NCI-H2107 treated with DMSO at 0.1 percent for 48 hours (cell line): ENCODE measurements at regions not wholly inside any gene's neighbourhood (a gene's known extent, or its start where the extent isn't known, plus 50 kb on each side); places are given as distances from the start of the nearest gene placed in this dataset.

Experiments
- DNase-seq: peaks from one replicate; lab custom pipeline; 2025; ENCODE audit not compliant: unreplicated experiment; lab: John Stamatoyannopoulos, UW

- no peak for DNase-seq
Observed at GRCh38 chr20:51104960-51105920, 82.3 kb upstream of the KCNG1 start.

- no peak for DNase-seq
Observed at GRCh38 chr20:51100617-51101016, 77.7 kb upstream of the KCNG1 start.

- no peak for DNase-seq
Observed at GRCh38 chr20:51098284-51098810, 75.4 kb upstream of the KCNG1 start.

- no peak for DNase-seq
Observed at GRCh38 chr20:51097351-51098120, 74.6 kb upstream of the KCNG1 start.

GRCh38 chr20:51096582-51097267 lies 73.8 kb upstream of the KCNG1 start:
- DNase-seq: no peak

- DNase-seq: no peak
Observed at GRCh38 chr20:51095633-51096521, 73.0 kb upstream of the KCNG1 start.

- no peak for DNase-seq
Observed at GRCh38 chr20:51094221-51094620, 71.3 kb upstream of the KCNG1 start.

- DNase-seq: no peak
Observed at GRCh38 chr20:51093240-51093763, 70.4 kb upstream of the KCNG1 start.

GRCh38 chr20:51092338-51092737 lies 69.4 kb upstream of the KCNG1 start:
- DNase-seq: no peak

- no peak for DNase-seq
Observed at GRCh38 chr20:51091406-51092195, 68.7 kb upstream of the KCNG1 start.

- DNase-seq: no peak
Observed at GRCh38 chr20:51089840-51090239, 66.9 kb upstream of the KCNG1 start.

GRCh38 chr20:51089272-51089781 lies 66.4 kb upstream of the KCNG1 start:
- DNase-seq: no peak

GRCh38 chr20:51087266-51087665 lies 64.4 kb upstream of the KCNG1 start:
- DNase-seq: no peak

GRCh38 chr20:51085769-51086168 lies 62.9 kb upstream of the KCNG1 start:
- no peak for DNase-seq

GRCh38 chr20:51084593-51085377 lies 61.9 kb upstream of the KCNG1 start:
- no peak for DNase-seq

- DNase-seq: no peak
Observed at GRCh38 chr20:51083447-51083846, 60.5 kb upstream of the KCNG1 start.

GRCh38 chr20:51082988-51083387 lies 60.1 kb upstream of the KCNG1 start:
- DNase-seq: no peak

GRCh38 chr20:51080516-51080915 lies 57.6 kb upstream of the KCNG1 start:
- DNase-seq: no peak
